Tibial nerve (tissue), 4 donors: ENCODE measurements at regions not wholly inside any gene's neighbourhood (a gene's known extent, or its start where the extent isn't known, plus 50 kb on each side); places are given as distances from the start of the nearest gene placed in this dataset.

Source experiments
- EP300 ChIP-seq, 2 donors: sonication (generic); formaldehyde crosslinking; IDR thresholded peaks; one replicate each; pipeline ENCODE4 v1.6.1; 2017; ENCODE audit warnings: antibody characterized with exemption in 2 of 2, mild to moderate bottlenecking in 1 of 2
- POLR2A ChIP-seq, 2 donors: fragments of 450-650 bp; IDR thresholded peaks; one replicate each; pipeline ENCODE4 v1.6.1; 2017; ENCODE audit warnings: antibody characterized with exemption in 2 of 2, mild to moderate bottlenecking in 2 of 2, moderate library complexity in 2 of 2
- TF ChIP-seq, protein P1 (sequence below), 5 experiments: fragments of 200-600 bp in 3 of 5; fragments of 450-650 bp in 2 of 5; sonication (generic) in 3 of 5; IDR thresholded peaks; one replicate each; pipeline ENCODE4 v1.5.1; 2016 to 2019; ENCODE audit warnings: antibody characterized with exemption in 5 of 5, mild to moderate bottlenecking in 3 of 5, moderate library complexity in 2 of 5

DNA sequence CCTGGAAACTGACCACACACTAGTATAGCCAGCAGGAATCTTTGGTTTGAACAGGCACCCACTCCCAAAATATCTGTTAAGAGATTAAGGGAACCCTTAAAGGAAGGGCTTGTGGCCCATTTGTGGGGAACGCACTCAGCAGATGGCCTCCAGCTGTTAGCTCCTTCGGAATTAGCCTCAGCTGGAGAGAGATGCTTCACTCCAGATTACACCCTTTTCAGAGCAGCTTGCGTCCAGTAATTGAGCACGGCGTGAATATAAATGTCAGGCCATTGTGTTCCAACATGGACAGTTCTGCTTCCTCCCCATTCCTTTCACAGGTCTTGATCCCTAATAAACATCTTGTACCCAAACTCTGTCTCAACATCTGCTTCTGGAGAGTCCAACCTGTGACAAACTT is 397.8 kb downstream of the SEC23A start:
- TF ChIP-seq, protein P1, sequence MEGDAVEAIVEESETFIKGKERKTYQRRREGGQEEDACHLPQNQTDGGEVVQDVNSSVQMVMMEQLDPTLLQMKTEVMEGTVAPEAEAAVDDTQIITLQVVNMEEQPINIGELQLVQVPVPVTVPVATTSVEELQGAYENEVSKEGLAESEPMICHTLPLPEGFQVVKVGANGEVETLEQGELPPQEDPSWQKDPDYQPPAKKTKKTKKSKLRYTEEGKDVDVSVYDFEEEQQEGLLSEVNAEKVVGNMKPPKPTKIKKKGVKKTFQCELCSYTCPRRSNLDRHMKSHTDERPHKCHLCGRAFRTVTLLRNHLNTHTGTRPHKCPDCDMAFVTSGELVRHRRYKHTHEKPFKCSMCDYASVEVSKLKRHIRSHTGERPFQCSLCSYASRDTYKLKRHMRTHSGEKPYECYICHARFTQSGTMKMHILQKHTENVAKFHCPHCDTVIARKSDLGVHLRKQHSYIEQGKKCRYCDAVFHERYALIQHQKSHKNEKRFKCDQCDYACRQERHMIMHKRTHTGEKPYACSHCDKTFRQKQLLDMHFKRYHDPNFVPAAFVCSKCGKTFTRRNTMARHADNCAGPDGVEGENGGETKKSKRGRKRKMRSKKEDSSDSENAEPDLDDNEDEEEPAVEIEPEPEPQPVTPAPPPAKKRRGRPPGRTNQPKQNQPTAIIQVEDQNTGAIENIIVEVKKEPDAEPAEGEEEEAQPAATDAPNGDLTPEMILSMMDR (IDR thresholded peaks at IDR 0.05): no peak
- TF ChIP-seq POLR2A (IDR thresholded peaks at IDR 0.05) (no peak), EP300 (IDR thresholded peaks at IDR 0.05) (no peak)
